Left ventricle myocardium inferior (tissue), 1 donor: ENCODE measurements at regions not wholly inside any gene's neighbourhood (a gene's known extent, or its start where the extent isn't known, plus 50 kb on each side); places are given as distances from the start of the nearest gene placed in this dataset.

Experiments used
- DNase-seq: peaks from one replicate; pipeline ENCODE4 v3.0.0-alpha.2; 2020
- H3K27ac ChIP-seq: fragments of 200-600 bp; replicated peaks from 2 replicates; pipeline ENCODE4 v1.8.0; 2021
- H3K27me3 ChIP-seq: fragments of 200-600 bp; 2 replicates; pipeline ENCODE4 v1.8.0; 2021; ENCODE audit warnings: low read depth
- H3K36me3 ChIP-seq: fragments of 200-600 bp; 2 replicates; pipeline ENCODE4 v1.8.0; 2021
- H3K4me1 ChIP-seq: fragments of 200-600 bp; 2 replicates; pipeline ENCODE4 v1.8.0; 2021
- H3K4me3 ChIP-seq: fragments of 200-600 bp; 2 replicates; pipeline ENCODE4 v1.8.0; 2021; ENCODE audit warnings: mild to moderate bottlenecking, moderate library complexity
- H3K9me3 ChIP-seq: fragments of 200-600 bp; replicated peaks from 2 replicates; pipeline ENCODE4 v1.8.0; 2021
- intact Hi-C: fragments of 100-400 bp; cut with micrococcal nuclease; formaldehyde crosslinking; loops from one replicate; pipeline ENCODE4 v1.11.0; 2022
- TF ChIP-seq, protein P1 (sequence below): fragments of 200-600 bp; IDR thresholded peaks from 2 replicates; pipeline ENCODE4 v1.8.0; 2021; ENCODE audit warnings: antibody characterized with exemption, mild to moderate bottlenecking, borderline replicate concordance
- donor health status: DM: no; HTN: yes; CAD: no; lungs with severe emphysema.

GRCh38 chr5:8538821-8539220 lies 669.9 kb downstream of the MTRR start:
- Histone ChIP-seq H3K9me3 (no peaks in the 10 kb centered on the region), H3K4me3 (no peak overlapping the region), H3K4me1 (no peaks in the 10 kb centered on the region), H3K27ac (no peak overlapping the region), H3K36me3 (no peaks in the 10 kb centered on the region), H3K27me3 (no peaks in the 10 kb centered on the region)
- DNase-seq = no peak
- intact Hi-C loops = no loop called here
- TF ChIP-seq, protein P1, sequence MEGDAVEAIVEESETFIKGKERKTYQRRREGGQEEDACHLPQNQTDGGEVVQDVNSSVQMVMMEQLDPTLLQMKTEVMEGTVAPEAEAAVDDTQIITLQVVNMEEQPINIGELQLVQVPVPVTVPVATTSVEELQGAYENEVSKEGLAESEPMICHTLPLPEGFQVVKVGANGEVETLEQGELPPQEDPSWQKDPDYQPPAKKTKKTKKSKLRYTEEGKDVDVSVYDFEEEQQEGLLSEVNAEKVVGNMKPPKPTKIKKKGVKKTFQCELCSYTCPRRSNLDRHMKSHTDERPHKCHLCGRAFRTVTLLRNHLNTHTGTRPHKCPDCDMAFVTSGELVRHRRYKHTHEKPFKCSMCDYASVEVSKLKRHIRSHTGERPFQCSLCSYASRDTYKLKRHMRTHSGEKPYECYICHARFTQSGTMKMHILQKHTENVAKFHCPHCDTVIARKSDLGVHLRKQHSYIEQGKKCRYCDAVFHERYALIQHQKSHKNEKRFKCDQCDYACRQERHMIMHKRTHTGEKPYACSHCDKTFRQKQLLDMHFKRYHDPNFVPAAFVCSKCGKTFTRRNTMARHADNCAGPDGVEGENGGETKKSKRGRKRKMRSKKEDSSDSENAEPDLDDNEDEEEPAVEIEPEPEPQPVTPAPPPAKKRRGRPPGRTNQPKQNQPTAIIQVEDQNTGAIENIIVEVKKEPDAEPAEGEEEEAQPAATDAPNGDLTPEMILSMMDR = no peak

GRCh38 chr5:8540317-8540716 lies 671.4 kb downstream of the MTRR start:
- TF ChIP-seq, protein P1 = no peak
- no peak for DNase-seq
- no peaks in the 10 kb centered on the region for H3K9me3 ChIP-seq
- no peaks in the 10 kb centered on the region for H3K27me3 ChIP-seq
- intact Hi-C loops = no loop called here
- no peaks in the 10 kb centered on the region for H3K4me1 ChIP-seq
- H3K36me3 ChIP-seq = no peaks in the 10 kb centered on the region
- no peak overlapping the region for H3K4me3 ChIP-seq
- H3K27ac ChIP-seq = no peak overlapping the region

- H3K4me3 ChIP-seq = no peak overlapping the region
- no peaks in the 10 kb centered on the region for H3K27me3 ChIP-seq
- DNase-seq = no peak
- intact Hi-C loops = no loop called here
- TF ChIP-seq, protein P1 = no peak
- H3K9me3 ChIP-seq = peaks cover 31% of the 10 kb centered on the region
- no peaks in the 10 kb centered on the region for H3K4me1 ChIP-seq
- no peaks in the 10 kb centered on the region for H3K36me3 ChIP-seq
- no peak overlapping the region for H3K27ac ChIP-seq
Measured at GRCh38 chr5:8550921-8551320, 682.0 kb downstream of the MTRR start.

GRCh38 chr5:8553364-8553763 lies 684.4 kb downstream of the MTRR start:
- no peaks in the 10 kb centered on the region for H3K27me3 ChIP-seq
- intact Hi-C loops = no loop called here
- no peak for DNase-seq
- H3K9me3 ChIP-seq = peaks cover 38% of the 10 kb centered on the region
- no peaks in the 10 kb centered on the region for H3K4me1 ChIP-seq
- TF ChIP-seq, protein P1 = no peak
- H3K4me3 ChIP-seq = no peak overlapping the region
- no peaks in the 10 kb centered on the region for H3K36me3 ChIP-seq
- no peak overlapping the region for H3K27ac ChIP-seq

DNA sequence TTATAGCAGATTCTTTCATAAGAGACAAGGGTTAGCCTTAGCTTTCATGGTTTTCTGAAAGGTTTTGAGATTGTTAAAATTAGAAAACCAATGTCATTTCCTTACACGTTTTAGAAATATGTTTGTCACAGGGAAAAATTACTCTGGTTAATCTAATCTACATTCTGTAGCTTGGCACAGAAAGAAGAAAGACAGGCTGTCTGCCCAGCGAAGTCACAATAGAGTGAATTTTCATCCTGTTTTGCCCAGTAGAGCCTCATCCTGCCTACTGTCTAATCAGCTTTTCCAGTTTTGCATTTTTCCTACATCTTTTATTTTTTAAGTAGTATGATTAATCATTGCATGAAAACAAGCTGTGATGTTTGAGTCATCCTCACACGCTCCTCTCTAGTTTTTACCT lies 688.8 kb downstream of the MTRR start:
- intact Hi-C loops = no loop called here
- Histone ChIP-seq H3K9me3 (peaks cover 37% of the 10 kb centered on the region), H3K27ac (no peak overlapping the region), H3K27me3 (no peaks in the 10 kb centered on the region), H3K4me3 (no peak overlapping the region), H3K36me3 (no peaks in the 10 kb centered on the region), H3K4me1 (no peaks in the 10 kb centered on the region)
- TF ChIP-seq, protein P1 = no peak
- no peak for DNase-seq

DNA sequence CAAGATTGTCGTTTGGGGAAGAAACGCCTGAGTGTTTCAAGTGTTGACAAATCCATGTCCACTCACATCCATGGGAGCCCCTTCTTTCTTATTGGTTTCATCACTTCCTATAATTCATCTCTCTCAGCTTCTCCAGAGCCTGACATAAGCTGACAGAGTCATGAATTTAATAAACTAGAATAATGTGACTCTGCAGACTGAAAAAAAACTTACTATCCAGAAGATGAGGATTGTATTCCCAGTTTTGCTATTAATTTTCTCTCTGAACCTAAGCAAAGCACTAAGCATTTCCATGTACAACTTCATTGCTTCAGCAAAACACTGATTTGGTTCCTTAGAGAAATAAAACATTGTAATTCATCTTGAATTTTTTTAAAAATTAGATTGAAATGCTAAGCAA lies 691.8 kb downstream of the MTRR start:
- Histone ChIP-seq H3K4me1 (no peaks in the 10 kb centered on the region), H3K27me3 (no peaks in the 10 kb centered on the region), H3K4me3 (no peak overlapping the region), H3K9me3 (peaks cover 9% of the 10 kb centered on the region), H3K36me3 (no peaks in the 10 kb centered on the region), H3K27ac (no peak overlapping the region)
- TF ChIP-seq, protein P1 = no peak
- intact Hi-C loops = no loop called here
- no peak for DNase-seq
